Liver (tissue), 3 donors: ENCODE measurements at regions not wholly inside any gene's neighbourhood (a gene's known extent, or its start where the extent isn't known, plus 50 kb on each side); places are given as distances from the start of the nearest gene placed in this dataset.

Source experiments
- ATF3 ChIP-seq: IDR thresholded peaks from 2 replicates; pipeline ENCODE4 v1.6.1; 2016; ENCODE audit warnings: antibody characterized with exemption
- CTCF ChIP-seq: fragments of 150-350 bp; IDR thresholded peaks from 2 replicates; pipeline ENCODE4 v1.5.1; 2017; ENCODE audit warnings: improper control_type of control experiment, low read depth, low read length; ENCODE audit not compliant: missing input control
- EGR1 ChIP-seq, 2 donors: IDR thresholded peaks; 2 replicates each; pipeline ENCODE4 v1.6.1; 2016 to 2018; ENCODE audit warnings: antibody characterized with exemption in 2 of 2, low read depth in 2 of 2
- GABPA ChIP-seq, 2 donors: IDR thresholded peaks in 1 of 2; conservative IDR thresholded peaks in 1 of 2; 2 replicates each; pipeline ENCODE4 v1.6.1; 2016; ENCODE audit warnings: antibody characterized with exemption in 2 of 2, mild to moderate bottlenecking in 1 of 2, moderate library complexity in 1 of 2
- JUND ChIP-seq, 2 donors: IDR thresholded peaks; 2 replicates each; pipeline ENCODE4 v1.6.1; 2016; ENCODE audit warnings: antibody characterized with exemption in 2 of 2
- MAX ChIP-seq: IDR thresholded peaks from 2 replicates; pipeline ENCODE4 v1.6.1; 2016; ENCODE audit warnings: antibody characterized with exemption
- RAD21 ChIP-seq, 2 donors: IDR thresholded peaks; 2 replicates each; pipeline ENCODE4 v1.6.1; 2016; ENCODE audit warnings: antibody characterized with exemption in 2 of 2, mild to moderate bottlenecking in 2 of 2
- REST ChIP-seq: IDR thresholded peaks from 2 replicates; pipeline ENCODE4 v1.6.1; 2016; ENCODE audit warnings: antibody characterized with exemption, mild to moderate bottlenecking
- SP1 ChIP-seq: IDR thresholded peaks from 2 replicates; pipeline ENCODE4 v1.6.1; 2018; ENCODE audit warnings: antibody characterized with exemption, mild to moderate bottlenecking
- TAF1 ChIP-seq: conservative IDR thresholded peaks from 2 replicates; pipeline ENCODE4 v1.6.1; 2016; ENCODE audit warnings: antibody characterized with exemption, mild to moderate bottlenecking
- ZBTB33 ChIP-seq: IDR thresholded peaks from 2 replicates; pipeline ENCODE4 v1.6.1; 2016; ENCODE audit warnings: antibody characterized with exemption
- donor health status: healthy.
- donor health status: healthy.

GRCh38 chr2:236967499-236967783 lies 118.2 kb upstream of the COPS8 start:
- TF ChIP-seq CTCF (no peak), TAF1 (no peak), REST (no peak), EGR1 (IDR thresholded peaks at IDR 0.05; ENCODE audit: low read depth in 2 of 2) (no peak), GABPA (IDR thresholded peaks at IDR 0.05 in 1 of 2, conservative IDR thresholded peaks at IDR 0.05 in 1 of 2) (no peak), SP1 (no peak), ATF3 (no peak), JUND (IDR thresholded peaks at IDR 0.05) (no peak), RAD21 (IDR thresholded peaks at IDR 0.05) (no peak), ZBTB33 (no peak), MAX (no peak)
